Fibroblast of lung (primary cell): ENCODE measurements at regions not wholly inside any gene's neighbourhood (a gene's known extent, or its start where the extent isn't known, plus 50 kb on each side); places are given as distances from the start of the nearest gene placed in this dataset.

Source experiments
- DNase-seq, 2 donors: peaks; one replicate each; pipeline versions ENCODE4 v3.0.0 to v3.0.0-alpha.2; 2010; ENCODE audit warnings: low read depth in 2 of 2
- H2AFZ ChIP-seq: 2 replicates; pipeline ENCODE4 v1.5.1; 2012; ENCODE audit warnings: low read length, control low read depth, inconsistent platforms
- H3K27ac ChIP-seq: 2 replicates; pipeline ENCODE4 v1.5.1; 2011; ENCODE audit warnings: low read length, control low read depth; ENCODE audit not compliant: insufficient read depth
- H3K27me3 ChIP-seq: 2 replicates; pipeline ENCODE4 v1.5.1; 2011; ENCODE audit warnings: mild to moderate bottlenecking, low read length; ENCODE audit not compliant: control insufficient read depth, insufficient read depth
- H3K36me3 ChIP-seq: 2 replicates; pipeline ENCODE4 v1.5.1; 2011; ENCODE audit warnings: low read length; ENCODE audit not compliant: control insufficient read depth, insufficient read depth
- H3K4me1 ChIP-seq: 2 replicates; pipeline ENCODE4 v1.5.1; 2011; ENCODE audit warnings: low read length; ENCODE audit not compliant: control insufficient read depth, insufficient read depth; ENCODE audit errors: extremely low read depth
- H3K4me2 ChIP-seq: 2 replicates; pipeline ENCODE4 v1.5.1; 2011; ENCODE audit warnings: low read length, control low read depth; ENCODE audit not compliant: insufficient read depth; ENCODE audit errors: extremely low read depth
- H3K4me3 ChIP-seq, 4 experiments: fragments of 200-600 bp in 1 of 4; sonication (generic) in 1 of 4; replicated peaks in 1 of 4; 2 replicates each; pipeline ENCODE4 v1.5.1; 2011 to 2016; ENCODE audit warnings: low read length in 4 of 4, low read depth in 3 of 4, mild to moderate bottlenecking in 3 of 4, control low read depth in 2 of 4, inconsistent platforms in 1 of 4, mixed read lengths in 1 of 4; ENCODE audit not compliant: insufficient read depth in 1 of 4; ENCODE audit errors: control extremely low read depth in 1 of 4
- H3K79me2 ChIP-seq: 2 replicates; pipeline ENCODE4 v1.5.1; 2012; ENCODE audit warnings: mild to moderate bottlenecking, low read length, inconsistent platforms; ENCODE audit not compliant: control insufficient read depth, insufficient read depth
- H3K9ac ChIP-seq: 2 replicates; pipeline ENCODE4 v1.5.1; 2011; ENCODE audit warnings: mild to moderate bottlenecking, low read length, control low read depth; ENCODE audit not compliant: insufficient read depth
- H3K9me3 ChIP-seq: 2 replicates; pipeline ENCODE4 v1.5.1; 2012; ENCODE audit warnings: low read depth, low read length; ENCODE audit not compliant: control insufficient read depth, insufficient read depth
- H4K20me1 ChIP-seq: 2 replicates; pipeline ENCODE4 v1.5.1; 2011; ENCODE audit warnings: low read length; ENCODE audit not compliant: control insufficient read depth, insufficient read depth; ENCODE audit errors: extremely low read depth
- EZH2 ChIP-seq: IDR thresholded peaks from 2 replicates; pipeline ENCODE4 v1.5.1; 2012; ENCODE audit warnings: low read length, control low read depth, mild to moderate bottlenecking; ENCODE audit errors: missing control alignments
- TF ChIP-seq, protein P1 (sequence below), 2 donors: IDR thresholded peaks in 1 of 2; conservative IDR thresholded peaks in 1 of 2; 1 replicate in 1 of 2; 2 replicates in 1 of 2; pipeline ENCODE4 v1.5.1; 2011 to 2012; ENCODE audit warnings: low read length in 2 of 2, control low read depth in 1 of 2, inconsistent platforms in 1 of 2, low read depth in 1 of 2, mild to moderate bottlenecking in 1 of 2

DNA sequence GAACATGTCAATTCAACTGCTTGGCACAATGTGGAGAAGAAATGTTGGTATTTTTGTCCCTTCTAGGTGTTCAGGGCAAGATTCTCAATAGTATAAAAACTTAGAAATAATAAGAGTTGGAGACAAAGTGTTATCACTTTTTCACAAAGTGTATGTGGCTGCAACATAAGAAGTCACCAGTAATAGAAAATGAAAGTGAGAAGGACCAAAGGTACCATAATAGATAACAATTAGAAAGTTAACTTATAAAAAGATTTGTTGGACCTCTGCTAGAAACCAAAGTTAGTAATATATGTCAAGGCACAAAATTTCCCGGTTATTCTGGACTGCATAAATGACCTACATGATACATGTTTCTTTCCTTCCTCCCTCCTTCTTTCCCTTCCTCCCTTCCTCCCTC lies 1535.3 kb downstream of the EFNA5 start:
- H3K4me1 ChIP-seq, result no peaks in the 10 kb centered on the region
- no peak overlapping the region for H2AFZ ChIP-seq
- no peak overlapping the region for H3K27ac ChIP-seq
- TF ChIP-seq EZH2, result no peak
- TF ChIP-seq, protein P1, sequence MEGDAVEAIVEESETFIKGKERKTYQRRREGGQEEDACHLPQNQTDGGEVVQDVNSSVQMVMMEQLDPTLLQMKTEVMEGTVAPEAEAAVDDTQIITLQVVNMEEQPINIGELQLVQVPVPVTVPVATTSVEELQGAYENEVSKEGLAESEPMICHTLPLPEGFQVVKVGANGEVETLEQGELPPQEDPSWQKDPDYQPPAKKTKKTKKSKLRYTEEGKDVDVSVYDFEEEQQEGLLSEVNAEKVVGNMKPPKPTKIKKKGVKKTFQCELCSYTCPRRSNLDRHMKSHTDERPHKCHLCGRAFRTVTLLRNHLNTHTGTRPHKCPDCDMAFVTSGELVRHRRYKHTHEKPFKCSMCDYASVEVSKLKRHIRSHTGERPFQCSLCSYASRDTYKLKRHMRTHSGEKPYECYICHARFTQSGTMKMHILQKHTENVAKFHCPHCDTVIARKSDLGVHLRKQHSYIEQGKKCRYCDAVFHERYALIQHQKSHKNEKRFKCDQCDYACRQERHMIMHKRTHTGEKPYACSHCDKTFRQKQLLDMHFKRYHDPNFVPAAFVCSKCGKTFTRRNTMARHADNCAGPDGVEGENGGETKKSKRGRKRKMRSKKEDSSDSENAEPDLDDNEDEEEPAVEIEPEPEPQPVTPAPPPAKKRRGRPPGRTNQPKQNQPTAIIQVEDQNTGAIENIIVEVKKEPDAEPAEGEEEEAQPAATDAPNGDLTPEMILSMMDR (conservative IDR thresholded peaks at IDR 0.05 in 1 of 2, IDR thresholded peaks at IDR 0.05 in 1 of 2; ENCODE audit: low read depth in 1 of 2, low read length in 2 of 2), result no peak
- no peaks in the 10 kb centered on the region for H3K27me3 ChIP-seq
- no peak for DNase-seq
- H3K4me2 ChIP-seq, result no peak overlapping the region
- no peaks in the 10 kb centered on the region for H3K9me3 ChIP-seq
- H3K4me3 ChIP-seq, result no peak overlapping the region
- no peaks in the 10 kb centered on the region for H4K20me1 ChIP-seq
- H3K79me2 ChIP-seq, result no peaks in the 10 kb centered on the region
- H3K36me3 ChIP-seq, result no peaks in the 10 kb centered on the region
- H3K9ac ChIP-seq, result no peak overlapping the region

DNA sequence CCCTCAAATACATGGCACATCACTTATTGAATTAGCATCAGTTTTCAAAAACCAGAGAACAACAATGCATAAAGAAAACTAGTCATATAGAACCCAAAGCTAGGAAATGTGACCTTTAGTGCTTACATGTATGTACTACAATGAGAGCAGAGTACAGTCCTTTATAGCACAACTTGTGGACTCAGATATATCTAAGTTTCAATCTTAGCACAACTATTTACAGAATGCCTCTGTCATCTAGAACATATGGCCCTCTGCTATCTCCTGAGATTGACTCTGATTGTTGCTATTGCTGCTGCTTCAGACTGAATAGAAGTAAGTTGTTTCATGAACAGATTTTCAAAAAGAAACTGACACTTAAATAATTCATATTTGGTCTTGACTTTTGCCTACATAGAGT lies 1536.2 kb downstream of the EFNA5 start:
- Histone ChIP-seq H3K79me2 (no peaks in the 10 kb centered on the region), H3K27me3 (no peaks in the 10 kb centered on the region), H3K9me3 (no peaks in the 10 kb centered on the region), H3K27ac (no peak overlapping the region), H3K9ac (no peak overlapping the region), H3K36me3 (no peaks in the 10 kb centered on the region), H2AFZ (no peak overlapping the region), H3K4me1 (no peaks in the 10 kb centered on the region), H4K20me1 (no peaks in the 10 kb centered on the region), H3K4me2 (no peak overlapping the region), H3K4me3 (no peak overlapping the region)
- DNase-seq, result no peak
- TF ChIP-seq, protein P1 (conservative IDR thresholded peaks at IDR 0.05 in 1 of 2, IDR thresholded peaks at IDR 0.05 in 1 of 2; ENCODE audit: low read depth in 1 of 2, low read length in 2 of 2), result no peak
- TF ChIP-seq EZH2, result no peak

GRCh38 chr5:106127985-106128384 lies 1542.8 kb downstream of the EFNA5 start:
- no peak overlapping the region for H3K4me3 ChIP-seq
- no peak overlapping the region for H3K4me2 ChIP-seq
- H2AFZ ChIP-seq, result no peak overlapping the region
- no peak overlapping the region for H3K9ac ChIP-seq
- H3K27me3 ChIP-seq, result no peaks in the 10 kb centered on the region
- TF ChIP-seq, protein P1 (conservative IDR thresholded peaks at IDR 0.05 in 1 of 2, IDR thresholded peaks at IDR 0.05 in 1 of 2; ENCODE audit: low read depth in 1 of 2, low read length in 2 of 2), result no peak
- TF ChIP-seq EZH2, result no peak
- H4K20me1 ChIP-seq, result no peaks in the 10 kb centered on the region
- no peak overlapping the region for H3K27ac ChIP-seq
- no peaks in the 10 kb centered on the region for H3K79me2 ChIP-seq
- no peaks in the 10 kb centered on the region for H3K36me3 ChIP-seq
- H3K4me1 ChIP-seq, result no peaks in the 10 kb centered on the region
- H3K9me3 ChIP-seq, result no peaks in the 10 kb centered on the region
- DNase-seq, result no peak
